ENCODE measurements at regions not wholly inside any gene's neighbourhood (a gene's known extent, or its start where the extent isn't known, plus 50 kb on each side); places are given as distances from the start of the nearest gene placed in this dataset.

DNA sequence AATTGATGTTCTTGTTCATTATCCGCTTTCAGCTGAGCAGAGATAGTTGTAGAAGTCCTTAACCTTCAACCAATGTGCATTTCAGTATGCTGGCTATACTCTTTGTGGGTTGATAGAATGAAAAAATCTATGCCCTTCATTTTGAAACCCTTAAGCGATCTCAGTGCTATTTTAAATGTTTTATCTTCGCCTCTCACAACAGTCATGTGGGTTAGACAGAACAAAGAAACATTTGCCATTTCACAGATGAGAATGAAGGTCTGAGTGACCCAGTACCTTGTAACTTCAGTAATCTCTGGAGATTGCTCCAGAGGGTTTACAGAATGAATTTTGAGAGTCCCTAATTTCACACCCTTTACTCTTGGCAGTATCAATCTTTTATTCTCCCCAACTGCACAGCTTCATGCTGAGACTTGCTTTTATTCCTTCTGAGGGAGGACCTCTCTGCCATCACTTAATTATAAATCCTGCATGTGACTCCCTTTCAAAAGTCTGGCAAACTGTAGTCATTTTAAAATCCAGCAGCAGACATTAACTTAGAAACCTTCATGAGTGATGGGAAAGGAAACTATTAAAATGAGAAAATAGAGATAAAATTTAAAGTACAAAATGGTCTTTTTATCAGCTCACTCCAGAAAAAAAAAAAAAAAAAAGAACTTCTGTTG, 921.5 kb downstream of the RAB28 start:
- no peak overlapping the region for H3K27ac ChIP-seq (ENCODE audit: low read depth, low read length)
- ChIA-PET POLR2A (ENCODE audit: partially characterized antibody) (no interaction called here), CTCF (ENCODE audit: partially characterized antibody) (interaction anchor here (1.4 kb wide), 1 partner anchor 71 kb away, joined by 3 read pairs; no protein-coding TSS in a partner anchor)
- TF ChIP-seq POLR2A (IDR thresholded peaks at IDR 0.05; ENCODE audit: control extremely low read depth in 1 of 2, low read depth in 2 of 2, low read length in 2 of 2) (no peak), KDM4A (IDR thresholded peaks at IDR 0.05; ENCODE audit: low read depth, low read length, severe bottlenecking) (no peak), YY1 (IDR thresholded peaks at IDR 0.05; ENCODE audit: low read depth, low read length) (no peak), TCF12 (IDR thresholded peaks at IDR 0.05; ENCODE audit: low read depth, low read length) (no peak), EZH2 (IDR thresholded peaks at IDR 0.05; ENCODE audit: low read depth, low read length, severe bottlenecking) (no peak), CEBPB (IDR thresholded peaks at IDR 0.05; ENCODE audit: low read depth, low read length) (no peak)

More for the DNA sequence above, 921.5 kb downstream of the RAB28 start:
- Histone ChIP-seq H3K4me2 (ENCODE audit: insufficient read depth in 1 of 2, low read depth in 2 of 2, low read length in 2 of 2) (no peak overlapping the region), H2BK120ac (replicated peaks; ENCODE audit: low read depth, low read length) (no peak overlapping the region), H3K36me3 (ENCODE audit: control insufficient read depth in 2 of 4, insufficient read depth in 4 of 4, low read length in 3 of 4) (no peaks in the 10 kb centered on the region), H2AK5ac (ENCODE audit: low read depth, low read length) (no peak overlapping the region), H4K91ac (replicated peaks; ENCODE audit: insufficient read length, low read length) (no peak overlapping the region), H2BK15ac (ENCODE audit: low read length) (no peak overlapping the region), H3K4me3 (ENCODE audit: extremely low read depth in 1 of 4, insufficient read depth in 2 of 4, low read depth in 3 of 4, low read length in 4 of 4) (no peak overlapping the region), H2BK20ac (ENCODE audit: low read length) (no peak overlapping the region), H4K8ac (ENCODE audit: extremely low read depth, insufficient read depth, low read length) (no peak overlapping the region), H2BK5ac (ENCODE audit: low read depth, low read length) (no peak overlapping the region), H3K18ac (ENCODE audit: extremely low read depth, low read length) (no peak overlapping the region), H3K27me3 (replicated peaks in 1 of 4; ENCODE audit: control insufficient read depth in 3 of 4, extremely low read depth in 1 of 4, insufficient read depth in 3 of 4, low read length in 3 of 4) (no peaks in the 10 kb centered on the region), H3K79me2 (ENCODE audit: control insufficient read depth in 1 of 2, insufficient read depth in 2 of 2, low read length in 2 of 2) (no peaks in the 10 kb centered on the region), H3K9ac (replicated peaks in 1 of 4; ENCODE audit: extremely low read depth in 1 of 4, low read depth in 3 of 4, low read length in 3 of 4) (no peak overlapping the region), H3K4ac (replicated peaks; ENCODE audit: insufficient read length, low read depth, low read length) (no peak overlapping the region), H4K20me1 (replicated peaks in 1 of 2; ENCODE audit: control insufficient read depth in 1 of 2, insufficient read depth in 2 of 2, low read length in 2 of 2) (no peaks in the 10 kb centered on the region), H2AFZ (ENCODE audit: low read length) (no peak overlapping the region), H3K79me1 (ENCODE audit: low read depth, low read length) (no peaks in the 10 kb centered on the region), H3K23me2 (ENCODE audit: low read depth, low read length) (no peaks in the 10 kb centered on the region), H3K56ac (replicated peaks; ENCODE audit: insufficient read length, low read depth, low read length) (no peak overlapping the region), H3K23ac (ENCODE audit: insufficient read length) (no peak overlapping the region), H3K14ac (ENCODE audit: insufficient read length) (no peak overlapping the region), H3K9me3 (ENCODE audit: insufficient read depth in 2 of 2, low read depth in 1 of 2, low read length in 1 of 2) (no peaks in the 10 kb centered on the region), H4K5ac (ENCODE audit: insufficient read length, low read depth, low read length) (no peak overlapping the region), H2BK12ac (ENCODE audit: low read depth, low read length) (no peak overlapping the region), H3K4me1 (replicated peaks in 1 of 4; ENCODE audit: control insufficient read depth in 3 of 4, insufficient read depth in 4 of 4, low read length in 3 of 4) (peaks cover 0 to 5% (median 1%) of the 10 kb centered on the region in 4 experiments; a peak in 1 of 7 replicates)
- FAIRE-seq (no peak), DNase-seq (ENCODE audit: low read depth in 1 of 2, low spot score in 2 of 2) (no peak)
- 98% methylated on average over 3 of the region's 3 CpGs; no CpG with 5 or more reads in 1 of the 2 experiments for WGBS, 2 experiments (ENCODE audit: extremely low coverage in 1 of 2, insufficient coverage in 1 of 2, insufficient read length in 1 of 2, insufficient replicate concordance in 2 of 2, low coverage in 1 of 2, low lambda C conversion rate in 2 of 2, missing lambda C conversion rate in 1 of 2)
